ENCODE measurements at regions not wholly inside any gene's neighbourhood (a gene's known extent, or its start where the extent isn't known, plus 50 kb on each side); places are given as distances from the start of the nearest gene placed in this dataset.
A peak's percentile ranks its signal among the peaks of the same experiment; 100 is the strongest.

- ATAC-seq (ENCODE audit: low read depth): no peak
- ChIA-PET POLR2A (interaction anchor here (0.6 to 1.1 kb wide), 2 partner anchors 167 to 1200 kb away, joined by 3 read pairs; no protein-coding TSS in a partner anchor), CTCF (interaction anchor here (1.9 to 5.7 kb wide), 2 partner anchors 14 to 1201 kb away, joined by 6 to 31 read pairs; no protein-coding TSS in a partner anchor)
- Mint-ChIP-seq H3K27ac (no peak overlapping the region), H3K4me3 (no peak overlapping the region), H3K36me3 (ENCODE audit: low read depth) (no peaks in the 10 kb centered on the region), H3K4me1 (peaks cover 13% of the 10 kb centered on the region), H3K9me3 (no peaks in the 10 kb centered on the region), H3K27me3 (no peaks in the 10 kb centered on the region)
- no peak for TF ChIP-seq CTCF (IDR thresholded peaks at IDR 0.05)
- no peak for DNase-seq
- intact Hi-C loops (cut with micrococcal nuclease): no loop called here
Observed at GRCh38 chr3:188940573-188940932, 231.2 kb upstream of the TPRG1 start.

DNA sequence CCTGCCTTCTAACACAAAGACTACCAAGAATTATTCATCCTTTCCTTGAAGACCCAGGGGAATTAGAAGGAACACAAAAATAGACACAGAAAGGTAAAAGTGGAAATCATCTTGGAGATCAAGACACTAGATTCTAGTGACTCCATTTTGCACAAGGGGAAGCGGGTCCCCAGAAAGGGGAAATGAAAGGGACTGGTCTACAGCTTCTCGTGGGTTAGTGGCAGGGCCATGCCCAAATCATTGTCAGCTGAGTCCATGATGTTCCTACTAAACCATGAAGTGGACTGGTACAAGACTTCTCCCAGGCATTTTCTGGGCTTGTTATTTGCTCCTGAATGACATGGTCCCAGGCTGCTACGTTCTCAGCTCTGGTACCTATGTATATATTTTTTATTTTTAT, 230.7 kb upstream of the TPRG1 start:
- no peak for TF ChIP-seq CTCF (IDR thresholded peaks at IDR 0.05)
- Mint-ChIP-seq H3K4me1 (peaks cover 13% of the 10 kb centered on the region), H3K4me3 (no peak overlapping the region), H3K27me3 (no peaks in the 10 kb centered on the region), H3K9me3 (no peaks in the 10 kb centered on the region), H3K36me3 (ENCODE audit: low read depth) (no peaks in the 10 kb centered on the region), H3K27ac (no peak overlapping the region)
- intact Hi-C loops (cut with micrococcal nuclease): no loop called here
- ChIA-PET CTCF (interaction anchor here (1.9 to 5.7 kb wide), 2 partner anchors 13 to 1201 kb away, joined by 6 to 31 read pairs; no protein-coding TSS in a partner anchor), POLR2A (interaction anchor here (0.6 to 1.1 kb wide), 4 partner anchors 168 to 1200 kb away, joined by 3 to 5 read pairs (median 3); no protein-coding TSS in a partner anchor)
- ATAC-seq (ENCODE audit: low read depth) (peak; percentile 99), DNase-seq (no peak)

DNA sequence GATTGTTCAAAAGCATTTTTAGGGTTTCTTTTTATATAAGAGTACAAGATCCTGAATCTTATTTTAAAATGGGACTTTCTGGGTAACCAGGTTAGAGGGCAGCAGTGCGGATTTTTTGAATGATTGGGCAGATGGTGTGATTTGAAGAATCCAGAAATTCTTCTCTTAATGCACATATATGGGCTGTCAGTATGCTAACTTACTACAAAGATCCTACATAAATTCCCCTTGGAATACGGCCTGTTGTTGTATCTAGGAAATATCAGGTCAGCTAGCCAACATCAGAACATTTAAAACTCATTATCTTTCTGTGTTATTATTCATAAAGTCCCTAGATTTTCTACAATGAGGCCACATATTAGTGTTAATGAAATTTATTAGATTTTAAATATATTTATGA, 229.6 kb upstream of the TPRG1 start:
- no peak for TF ChIP-seq CTCF (IDR thresholded peaks at IDR 0.05)
- CTCF ChIA-PET: interaction anchor here (1.9 to 5.7 kb wide), 2 partner anchors 12 to 1202 kb away, joined by 6 to 31 read pairs; no protein-coding TSS in a partner anchor
- no peak overlapping the region for H3K4me3 Mint-ChIP-seq
- DNase-seq (no peak), ATAC-seq (ENCODE audit: low read depth) (no peak)
- H3K36me3 Mint-ChIP-seq (ENCODE audit: low read depth): no peaks in the 10 kb centered on the region
- H3K27ac Mint-ChIP-seq: no peak overlapping the region
- peaks cover 16% of the 10 kb centered on the region for H3K4me1 Mint-ChIP-seq
- H3K27me3 Mint-ChIP-seq: peaks cover 5% of the 10 kb centered on the region
- POLR2A ChIA-PET: interaction anchor here (1.0 kb wide), 1 partner anchor 360 kb away, joined by 5 read pairs; no protein-coding TSS in a partner anchor
- no peaks in the 10 kb centered on the region for H3K9me3 Mint-ChIP-seq
- intact Hi-C loops (cut with micrococcal nuclease): no loop called here

DNA sequence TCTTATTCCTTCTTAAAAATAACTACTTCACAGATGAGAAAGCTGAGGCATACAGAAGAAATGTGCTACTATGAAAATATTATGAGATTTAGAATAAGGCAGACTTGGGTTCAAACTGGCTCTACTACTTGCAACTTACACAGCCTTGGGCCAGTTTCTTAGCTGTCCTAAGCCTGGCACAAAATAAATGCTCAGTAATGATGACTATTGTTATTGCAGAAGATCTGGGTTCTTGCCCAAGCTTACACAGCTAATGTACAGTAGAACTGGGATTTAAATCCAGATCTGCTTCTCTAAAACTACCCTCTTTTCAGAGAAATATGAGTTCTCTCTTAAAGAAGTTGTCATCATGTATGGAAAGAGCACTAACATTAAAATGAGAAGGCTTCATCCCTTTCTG, 228.2 kb upstream of the TPRG1 start:
- no peak overlapping the region for H3K27ac Mint-ChIP-seq
- intact Hi-C loops (cut with micrococcal nuclease): no loop called here
- no peak for TF ChIP-seq CTCF (IDR thresholded peaks at IDR 0.05)
- ChIA-PET POLR2A (no interaction called here), CTCF (interaction anchor here (5.7 kb wide), 1 partner anchor 1204 kb away, joined by 31 read pairs; no protein-coding TSS in a partner anchor)
- peaks cover 9% of the 10 kb centered on the region for H3K27me3 Mint-ChIP-seq
- no peaks in the 10 kb centered on the region for H3K9me3 Mint-ChIP-seq
- H3K4me1 Mint-ChIP-seq: peaks cover 26% of the 10 kb centered on the region
- no peak for DNase-seq
- no peak overlapping the region for H3K4me3 Mint-ChIP-seq
- H3K36me3 Mint-ChIP-seq (ENCODE audit: low read depth): no peaks in the 10 kb centered on the region
- ATAC-seq (ENCODE audit: low read depth): no peak

GRCh38 chr3:188944108-188944507, 227.7 kb upstream of the TPRG1 start:
- no peak overlapping the region for H3K27ac Mint-ChIP-seq
- peaks cover 12% of the 10 kb centered on the region for H3K27me3 Mint-ChIP-seq

More at GRCh38 chr3:188944108-188944507, 227.7 kb upstream of the TPRG1 start:
- ATAC-seq (ENCODE audit: low read depth): no peak
- Mint-ChIP-seq H3K9me3 (no peaks in the 10 kb centered on the region), H3K36me3 (ENCODE audit: low read depth) (no peaks in the 10 kb centered on the region), H3K4me1 (peaks cover 31% of the 10 kb centered on the region), H3K4me3 (no peak overlapping the region)
- CTCF ChIA-PET: interaction anchor here (1.1 to 5.7 kb wide), 2 partner anchors 9 to 1204 kb away, joined by 3 to 31 read pairs; no protein-coding TSS in a partner anchor
- no peak for TF ChIP-seq CTCF (IDR thresholded peaks at IDR 0.05)
- POLR2A ChIA-PET: no interaction called here
- intact Hi-C loops (cut with micrococcal nuclease): no loop called here
- no peak for DNase-seq
